Stimulated activated CD4-positive, alpha-beta T cell treated with anti-CD3 and anti-CD28 coated beads, TNF-alpha, amount 100 ng/mL, for 4 hours (primary cell): ENCODE measurements at regions not wholly inside any gene's neighbourhood (a gene's known extent, or its start where the extent isn't known, plus 50 kb on each side); places are given as distances from the start of the nearest gene placed in this dataset.
"Not testable (repeated sequence)": the region's sequence is repeated elsewhere in the genome, so short reads cannot be mapped to it uniquely, and the experiment has no call there.

Experiments
- DNase-seq, 3 experiments: peaks; one replicate each; pipeline ENCODE4 v3.0.0-alpha.2; 2020; ENCODE audit warnings: low read depth in 3 of 3

GRCh38 chr7:98771941-98772603 is 97.7 kb downstream of the TMEM130 start:
- no peak for DNase-seq

GRCh38 chr7:98774884-98775283 is 94.9 kb downstream of the TMEM130 start:
- DNase-seq = no peak

- DNase-seq = no peak
Observed at GRCh38 chr7:98777051-98777450, 92.8 kb downstream of the TMEM130 start.

- DNase-seq = no peak
Observed at GRCh38 chr7:98778421-98778820, 91.4 kb downstream of the TMEM130 start.

GRCh38 chr7:98779800-98780587 is 89.8 kb downstream of the TMEM130 start:
- DNase-seq = no peak

- DNase-seq = no peak
Observed at GRCh38 chr7:98784216-98784785, 85.5 kb downstream of the TMEM130 start.

- no peak for DNase-seq
Observed at GRCh38 chr7:98785929-98786571, 83.8 kb downstream of the TMEM130 start.

- no peak for DNase-seq
Observed at GRCh38 chr7:98788966-98789365, 80.8 kb downstream of the TMEM130 start.

GRCh38 chr7:98794453-98794852 is 75.4 kb downstream of the TMEM130 start:
- DNase-seq = not testable (repeated sequence)

- no peak for DNase-seq
Observed at GRCh38 chr7:98795741-98796493, 73.9 kb downstream of the TMEM130 start.
